NCI-H1417 treated with DMSO at 0.1 percent for 48 hours (cell line): ENCODE measurements at regions not wholly inside any gene's neighbourhood (a gene's known extent, or its start where the extent isn't known, plus 50 kb on each side); places are given as distances from the start of the nearest gene placed in this dataset.
"Not testable (repeated sequence)": the region's sequence is repeated elsewhere in the genome, so short reads cannot be mapped to it uniquely, and the experiment has no call there.

Experiments used
- DNase-seq: peaks from one replicate; lab custom pipeline; 2025; lab: John Stamatoyannopoulos, UW

DNA sequence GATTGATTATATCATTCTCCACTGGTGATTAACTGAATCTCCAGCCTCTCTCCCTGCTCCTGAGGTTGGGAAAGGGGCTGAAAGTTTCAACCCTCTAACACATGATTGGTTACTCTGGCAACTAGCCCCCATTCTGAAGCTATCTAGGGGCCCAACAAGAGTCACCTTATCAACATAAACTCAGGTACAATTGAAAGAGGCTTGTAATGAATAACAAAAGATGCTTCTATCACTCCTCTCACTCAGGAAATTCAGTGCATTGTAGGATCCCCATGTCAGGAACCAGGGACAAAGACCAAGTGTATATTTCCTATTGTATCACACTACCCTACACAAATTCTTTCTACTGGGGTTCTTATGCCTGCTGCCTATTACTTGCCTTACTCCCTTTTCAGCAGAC lies 123.9 kb upstream of the SLC13A1 start:
- no peak for DNase-seq

DNA sequence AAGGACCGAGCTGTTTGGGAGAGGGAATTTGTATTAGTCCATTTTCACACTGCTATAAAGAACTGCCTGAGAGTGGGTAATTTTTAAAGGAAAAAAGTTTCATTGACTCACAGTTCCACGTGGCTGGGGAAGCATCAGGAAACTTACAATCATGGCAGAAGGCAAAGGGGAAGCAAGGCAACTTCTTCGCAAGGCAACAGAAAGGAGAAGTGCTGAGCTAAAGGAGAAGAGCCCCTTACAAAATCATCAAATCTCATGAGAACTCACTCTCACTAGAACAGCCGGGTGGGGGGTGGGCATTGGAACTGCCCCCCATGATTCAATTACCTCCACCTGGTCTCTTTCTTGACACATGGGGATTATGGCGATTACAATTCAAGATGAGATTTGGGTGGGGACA lies 121.8 kb upstream of the SLC13A1 start:
- DNase-seq, result not testable (repeated sequence)

DNA sequence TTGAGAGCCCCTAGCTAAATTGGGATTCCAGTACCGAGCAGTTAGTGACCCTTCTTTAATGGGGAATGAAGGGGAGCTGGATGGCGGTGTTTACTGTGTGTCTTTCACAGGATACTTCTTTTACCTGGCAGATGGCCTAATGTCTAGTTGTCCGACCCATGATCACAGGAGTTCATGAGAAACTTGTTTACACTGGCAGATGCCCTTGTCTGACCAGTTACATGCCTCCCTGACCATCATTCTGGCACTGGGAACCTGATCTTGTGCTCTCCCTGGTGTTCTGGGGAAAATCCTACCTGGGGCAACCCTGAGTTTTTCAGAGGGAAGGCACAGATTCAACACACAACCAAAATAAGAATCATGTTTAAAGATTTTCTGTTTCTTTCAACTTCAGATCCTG lies 120.1 kb upstream of the SLC13A1 start:
- no peak for DNase-seq

DNA sequence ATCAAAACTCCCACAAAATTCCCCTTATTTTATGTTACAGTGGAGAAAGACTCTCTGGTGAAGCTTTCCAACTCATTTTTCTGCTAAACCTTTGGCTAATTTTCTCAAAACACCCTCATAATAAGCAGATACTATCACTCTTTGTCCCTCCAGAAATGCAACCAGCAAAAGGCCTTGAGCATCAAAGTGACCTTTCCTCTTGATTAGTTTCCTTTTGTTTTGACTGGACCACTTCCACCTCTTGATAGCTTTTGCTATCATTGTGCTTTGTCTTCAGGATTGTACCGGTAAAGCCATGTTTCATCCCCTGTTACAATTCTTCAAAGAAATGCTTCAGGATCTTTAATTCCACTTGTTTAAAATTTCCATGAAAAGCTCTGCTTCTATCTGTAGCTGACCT lies 115.1 kb upstream of the SLC13A1 start:
- no peak for DNase-seq

DNA sequence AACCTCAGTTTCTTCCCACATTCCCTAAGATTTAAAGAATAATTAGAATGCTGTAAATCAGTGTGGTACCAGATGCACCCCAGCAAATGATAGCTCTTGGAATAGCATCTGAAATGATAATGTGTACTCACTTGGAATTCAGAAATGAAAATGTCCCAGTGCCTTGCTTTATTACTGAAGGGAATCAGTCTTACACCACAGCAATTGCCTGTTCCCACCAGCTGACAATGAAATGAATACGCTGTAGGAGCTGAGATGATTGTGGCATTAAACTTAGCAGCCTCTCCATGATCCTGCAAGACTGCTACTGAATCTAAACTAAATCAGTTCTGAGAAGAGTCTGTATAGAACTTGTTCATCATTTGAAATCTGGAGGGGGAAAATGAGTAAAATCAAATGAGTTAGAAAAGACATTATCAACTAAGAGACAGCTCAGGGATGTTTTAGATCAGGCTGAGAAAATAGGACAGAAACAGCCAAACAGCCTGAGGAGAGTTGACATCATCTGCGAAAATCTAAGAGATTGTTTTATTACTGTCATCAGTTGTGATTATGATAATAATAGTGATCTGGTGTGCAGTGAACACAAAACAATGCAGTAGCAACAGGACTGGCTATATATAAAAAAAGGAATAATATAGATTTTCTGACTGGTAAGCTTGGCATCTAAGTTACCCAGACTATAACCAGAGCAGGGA lies 108.6 kb upstream of the SLC13A1 start:
- DNase-seq, result no peak

GRCh38 chr7:123305840-123306375 lies 106.1 kb upstream of the SLC13A1 start:
- no peak for DNase-seq

- no peak for DNase-seq
These were observed 104.2 kb upstream of the SLC13A1 start for GRCh38 chr7:123303926-123304325.

DNA sequence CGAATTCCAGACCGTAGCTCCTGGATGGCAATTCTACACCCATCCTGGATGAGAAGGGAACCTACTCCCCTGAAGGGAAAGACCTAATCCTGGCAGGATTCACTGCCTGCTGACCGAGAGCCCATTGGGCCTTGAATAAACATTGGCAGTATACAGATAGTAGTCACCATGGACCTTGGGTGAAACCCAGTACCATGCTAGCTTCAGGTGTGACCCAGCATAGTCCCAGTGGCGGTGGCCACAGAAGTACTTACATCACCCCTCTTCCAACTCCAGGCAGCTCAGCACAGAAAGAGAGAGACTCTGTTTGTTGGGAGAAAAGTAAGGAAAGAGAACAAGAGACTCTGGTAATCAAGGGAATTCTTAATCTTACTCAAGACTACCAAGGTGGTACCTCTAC lies 97.2 kb upstream of the SLC13A1 start:
- DNase-seq, result no peak

DNA sequence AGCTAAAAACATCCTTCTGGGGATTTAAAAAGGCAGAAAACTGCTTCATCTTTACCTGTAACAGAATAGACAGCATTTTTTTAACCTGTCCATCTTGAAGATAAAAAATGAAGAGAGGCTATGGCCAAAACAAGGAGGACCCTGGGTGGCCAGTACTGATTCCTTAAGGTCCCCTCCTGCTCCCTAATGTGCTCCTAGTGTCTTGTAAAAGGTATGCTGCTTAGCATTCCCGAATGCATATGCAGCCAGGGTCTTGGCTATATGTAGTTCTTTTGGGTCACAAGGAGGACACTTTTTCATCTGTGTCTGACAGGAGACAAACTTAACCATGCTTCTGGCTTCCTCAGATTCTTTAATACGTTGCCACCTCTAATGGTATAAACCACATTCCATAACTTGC lies 93.9 kb upstream of the SLC13A1 start:
- no peak for DNase-seq

- DNase-seq, result no peak
These were observed 92.5 kb upstream of the SLC13A1 start for GRCh38 chr7:123292227-123292626.

DNA sequence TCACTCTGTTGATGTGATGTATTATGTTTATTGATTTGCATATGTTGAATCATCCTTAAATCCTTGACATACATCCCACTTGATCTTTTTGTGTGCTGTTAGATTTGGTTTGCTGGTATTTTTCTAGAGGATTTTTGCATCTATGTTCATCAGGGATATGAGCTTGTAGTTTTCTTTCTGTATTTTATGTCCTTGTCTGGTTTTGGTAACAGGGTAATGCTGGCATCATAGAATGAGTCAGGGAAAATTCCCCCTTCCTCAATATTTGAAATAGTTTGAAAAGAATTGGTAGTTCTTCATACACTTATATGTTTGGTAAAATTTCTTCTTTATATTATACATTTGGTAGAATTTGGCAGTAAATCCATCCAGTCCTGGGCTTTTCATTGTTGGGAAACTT lies 89.4 kb upstream of the SLC13A1 start:
- DNase-seq, result no peak

GRCh38 chr7:123285076-123285700 lies 85.4 kb upstream of the SLC13A1 start:
- DNase-seq, result no peak

- DNase-seq, result no peak
These were observed 83.6 kb upstream of the SLC13A1 start for GRCh38 chr7:123283373-123283772.

GRCh38 chr7:123282181-123282580 lies 82.4 kb upstream of the SLC13A1 start:
- no peak for DNase-seq

- no peak for DNase-seq
These were observed 80.2 kb upstream of the SLC13A1 start for GRCh38 chr7:123279949-123280348.

GRCh38 chr7:123275036-123275753 lies 75.4 kb upstream of the SLC13A1 start:
- no peak for DNase-seq

DNA sequence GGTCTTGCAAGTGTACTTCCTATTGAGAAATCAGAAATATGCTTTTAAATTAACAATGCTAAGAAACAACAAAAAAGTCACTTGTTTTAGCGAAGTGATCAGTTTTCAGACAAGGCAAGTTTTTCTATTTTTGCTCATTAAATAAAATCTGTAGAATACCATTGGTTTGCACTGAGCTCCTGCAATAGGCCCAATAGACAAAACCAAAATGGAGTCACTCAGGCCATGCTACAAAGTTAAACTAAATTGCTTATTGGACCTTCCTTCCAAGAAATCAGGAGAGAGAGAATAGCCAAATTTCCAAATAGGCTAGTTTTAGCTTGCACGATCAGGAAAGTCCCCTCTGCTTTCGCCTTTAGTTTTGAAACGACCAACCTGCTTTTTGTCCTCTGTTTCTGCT lies 73.4 kb upstream of the SLC13A1 start:
- no peak for DNase-seq

GRCh38 chr7:123271856-123272255 lies 72.1 kb upstream of the SLC13A1 start:
- no peak for DNase-seq

- no peak for DNase-seq
These were observed 71.5 kb upstream of the SLC13A1 start for GRCh38 chr7:123271231-123271630.

GRCh38 chr7:123270570-123270969 lies 70.8 kb upstream of the SLC13A1 start:
- no peak for DNase-seq

GRCh38 chr7:123265853-123266252 lies 66.1 kb upstream of the SLC13A1 start:
- DNase-seq, result no peak

DNA sequence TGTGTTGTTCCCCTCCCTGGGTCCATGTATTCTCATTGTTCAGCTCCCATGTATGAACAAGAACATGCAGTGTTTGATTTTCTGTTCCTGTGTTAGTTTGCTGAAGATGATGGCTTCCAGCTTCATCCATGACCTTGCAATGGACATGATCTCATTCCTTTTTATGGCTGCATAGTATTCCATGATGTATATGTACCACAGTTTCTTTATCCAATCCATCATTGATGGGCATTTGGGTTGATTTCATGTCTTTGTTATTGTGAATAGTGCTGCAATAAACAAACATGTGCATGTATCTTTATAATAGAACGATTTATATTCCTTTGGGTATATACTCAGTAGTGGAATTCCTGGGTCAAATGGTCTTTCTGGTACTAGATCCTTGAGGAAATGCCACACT lies 65.1 kb upstream of the SLC13A1 start:
- DNase-seq, result not testable (repeated sequence)

- DNase-seq, result no peak
These were observed 60.7 kb upstream of the SLC13A1 start for GRCh38 chr7:123260428-123260960.
